ENCODE measurements at regions not wholly inside any gene's neighbourhood (a gene's known extent, or its start where the extent isn't known, plus 50 kb on each side); places are given as distances from the start of the nearest gene placed in this dataset.
A peak's percentile ranks its signal among the peaks of the same experiment; 100 is the strongest.

DNA sequence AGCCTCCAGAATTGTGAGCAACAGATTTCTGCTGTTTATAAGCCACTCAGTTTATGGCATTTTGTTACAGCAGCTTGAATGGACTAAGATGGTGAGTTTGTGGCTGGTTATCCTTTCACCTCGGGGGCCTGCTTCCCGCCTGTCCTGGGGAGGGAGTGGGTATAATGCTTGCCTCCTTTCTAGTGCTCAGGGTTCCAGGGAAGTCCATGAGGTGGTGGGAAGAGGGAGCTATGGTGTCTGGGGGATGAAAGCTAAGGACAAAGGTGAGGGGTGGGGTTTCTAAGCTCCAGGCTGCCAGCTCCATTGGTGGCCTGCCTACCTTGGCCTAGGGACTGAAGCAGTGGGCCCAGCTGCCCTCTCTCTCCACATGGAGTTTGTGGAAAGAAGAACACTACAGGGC is 50.2 kb upstream of the SDK2 start:
- DNase-seq (ENCODE audit: low read depth): no peak

DNA sequence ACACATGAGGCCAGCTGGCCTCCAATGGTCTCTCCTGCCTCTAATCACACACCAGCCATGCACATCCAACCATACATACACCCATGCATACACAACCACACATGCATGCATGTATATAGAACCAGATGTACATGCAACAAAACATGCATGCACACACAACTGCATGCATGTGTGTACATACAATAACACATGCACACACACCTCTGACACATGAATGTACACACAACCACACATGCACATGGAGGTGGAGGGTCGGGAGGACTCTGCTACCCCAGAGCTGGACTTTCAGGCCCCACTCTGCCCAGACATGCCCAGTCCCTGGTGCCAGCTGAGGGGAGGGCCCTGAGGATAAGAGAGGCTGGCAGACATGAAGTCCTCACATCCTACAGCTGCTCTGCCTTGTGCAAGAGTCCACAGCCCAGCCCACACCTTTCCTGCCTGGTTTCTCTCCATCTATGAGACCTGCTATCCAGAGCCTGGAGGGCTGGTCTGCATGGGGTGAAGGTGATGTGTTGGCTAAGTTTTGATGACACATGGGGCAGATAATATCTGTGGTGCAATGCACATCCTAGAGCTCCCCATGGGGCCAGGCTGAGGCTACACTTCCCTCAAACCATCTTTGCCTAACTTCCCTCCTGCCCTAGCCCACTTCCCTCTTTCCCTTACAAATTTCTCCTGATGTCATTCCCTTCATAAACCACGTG is 50.9 kb upstream of the SDK2 start:
- DNase-seq (ENCODE audit: low read depth): no peak

GRCh38 chr17:73696251-73696650 is 52.0 kb upstream of the SDK2 start:
- no peak for DNase-seq (ENCODE audit: low read depth)

DNA sequence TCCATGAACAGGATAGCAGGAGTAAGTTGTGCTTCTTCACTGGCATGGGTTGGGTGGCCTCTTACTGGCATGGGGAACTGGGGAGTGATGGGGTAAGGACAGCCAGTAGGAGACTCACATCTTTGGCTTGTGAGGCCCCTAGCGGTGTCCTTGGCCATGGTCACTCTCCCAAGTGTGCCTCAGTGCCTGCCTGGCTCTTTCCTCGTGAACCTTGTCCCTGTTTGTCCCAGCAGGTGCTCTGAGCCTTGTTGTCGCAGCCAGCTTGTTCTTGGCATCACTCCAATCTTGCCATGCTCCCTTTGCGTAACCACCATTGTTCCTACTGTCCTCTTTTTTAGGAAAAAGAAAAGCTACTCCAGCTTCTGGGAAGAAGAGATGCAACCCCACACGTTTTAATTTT is 53.6 kb upstream of the SDK2 start:
- no peak for DNase-seq (ENCODE audit: low read depth)

GRCh38 chr17:73698966-73699365 is 54.7 kb upstream of the SDK2 start:
- DNase-seq (ENCODE audit: low read depth): no peak

- DNase-seq (ENCODE audit: low read depth): no peak
These were observed 57.5 kb upstream of the SDK2 start for GRCh38 chr17:73701701-73702100.

GRCh38 chr17:73703192-73703591 is 58.9 kb upstream of the SDK2 start:
- DNase-seq (ENCODE audit: low read depth): no peak

- no peak for DNase-seq (ENCODE audit: low read depth)
These were observed 59.7 kb upstream of the SDK2 start for GRCh38 chr17:73703917-73704316.

DNA sequence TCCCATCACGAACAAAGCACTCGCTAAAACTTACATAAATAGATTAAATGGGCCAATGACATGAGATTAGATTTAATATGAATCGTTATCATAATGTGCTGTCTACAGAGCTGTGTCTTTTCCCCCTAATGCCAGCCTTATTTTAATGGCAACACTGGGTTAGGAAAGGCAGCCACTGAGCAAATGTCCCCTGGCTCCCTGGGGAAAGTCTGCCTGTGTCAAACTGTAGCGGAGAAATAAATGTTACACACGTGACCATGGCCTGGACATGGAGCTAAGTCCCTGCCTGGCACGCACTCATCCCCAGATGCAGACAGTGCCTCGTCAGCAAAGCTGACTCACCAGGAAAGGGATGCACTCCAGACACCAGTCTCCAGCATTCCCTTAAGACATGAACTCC is 61.3 kb upstream of the SDK2 start:
- no peak for DNase-seq (ENCODE audit: low read depth)

DNA sequence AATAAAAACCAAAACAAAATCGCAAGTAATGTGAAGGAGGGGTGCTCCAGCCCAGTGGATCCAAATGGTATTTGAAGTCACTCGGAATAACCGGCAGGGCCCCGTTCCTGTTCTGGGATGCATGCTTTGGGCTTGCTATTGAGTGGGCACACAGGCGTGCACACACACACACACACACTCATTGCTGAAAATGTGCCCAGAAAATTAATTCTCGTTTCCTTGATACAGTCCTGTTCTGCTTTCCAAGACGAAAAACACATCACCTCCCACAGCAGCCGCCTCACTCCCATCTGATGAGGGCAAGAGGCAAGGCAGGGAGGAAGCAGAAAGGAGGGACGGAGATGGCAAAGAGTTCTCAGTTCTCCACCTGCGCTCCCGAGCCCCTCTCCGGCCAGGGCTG is 62.2 kb upstream of the SDK2 start:
- no peak for DNase-seq (ENCODE audit: low read depth)

DNA sequence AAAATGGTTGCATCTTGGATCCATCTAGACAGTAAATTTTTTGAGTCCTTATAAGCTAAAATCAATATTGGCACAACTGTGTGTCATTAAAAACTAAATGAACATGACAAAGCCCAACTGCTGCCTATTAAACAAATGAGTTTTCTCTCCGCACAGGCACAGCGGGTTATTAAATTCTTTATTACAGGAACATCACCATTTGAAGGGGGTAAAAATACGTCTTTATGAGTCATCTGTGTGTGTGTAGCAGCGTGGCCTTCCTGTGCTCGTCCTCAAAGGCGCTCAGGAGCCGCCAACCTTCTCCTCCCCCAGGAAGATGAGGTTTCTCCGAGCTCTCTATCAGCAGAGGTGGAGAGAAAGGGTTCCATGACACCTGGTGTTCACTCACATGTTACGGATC is 62.6 kb upstream of the SDK2 start:
- no peak for DNase-seq (ENCODE audit: low read depth)

- DNase-seq (ENCODE audit: low read depth): no peak
These were observed 63.1 kb upstream of the SDK2 start for GRCh38 chr17:73707358-73707757.

- DNase-seq (ENCODE audit: low read depth): peak; percentile 20
These were observed 65.9 kb upstream of the SDK2 start for GRCh38 chr17:73710095-73710592.

DNA sequence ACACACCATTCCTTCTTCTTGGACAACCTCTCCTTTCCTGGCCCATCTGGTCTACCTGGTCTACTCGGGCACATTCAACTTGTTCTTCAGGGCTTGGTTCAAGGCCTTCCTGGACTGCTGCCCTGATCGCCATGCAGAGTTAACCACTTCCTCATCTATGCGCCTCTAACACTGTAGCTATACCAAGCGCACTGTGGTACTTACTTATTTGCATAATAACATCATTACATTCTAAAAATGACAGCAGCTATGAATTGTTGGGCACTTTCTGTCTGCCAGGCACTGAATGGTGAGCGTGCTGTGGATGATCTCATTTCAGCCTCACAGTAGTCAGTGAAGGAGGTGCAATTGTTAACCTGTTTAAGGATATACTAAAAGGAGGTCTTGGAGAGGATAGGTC is 66.9 kb upstream of the SDK2 start:
- no peak for DNase-seq (ENCODE audit: low read depth)

- no peak for DNase-seq (ENCODE audit: low read depth)
These were observed 67.7 kb upstream of the SDK2 start for GRCh38 chr17:73711916-73712315.

DNA sequence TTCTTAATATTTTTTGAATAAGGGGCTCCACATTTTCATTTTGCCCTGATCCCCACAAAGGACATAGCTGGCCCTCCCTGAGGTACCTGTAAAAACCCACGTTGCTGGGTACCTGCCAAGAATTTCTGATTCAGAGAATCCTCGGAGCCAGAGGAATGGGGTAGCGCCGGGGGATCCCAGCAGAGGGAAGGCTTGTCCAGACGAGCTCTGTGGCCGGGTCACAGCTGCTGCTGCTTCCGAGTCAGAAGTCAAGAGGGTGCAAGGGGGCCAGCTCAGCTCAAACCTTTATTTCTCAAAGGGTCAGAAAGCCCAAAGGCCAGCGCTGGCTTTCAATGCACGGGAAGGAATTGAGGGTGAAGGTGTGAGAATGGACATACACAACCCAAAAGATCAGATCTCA is 68.9 kb upstream of the SDK2 start:
- no peak for DNase-seq (ENCODE audit: low read depth)

DNA sequence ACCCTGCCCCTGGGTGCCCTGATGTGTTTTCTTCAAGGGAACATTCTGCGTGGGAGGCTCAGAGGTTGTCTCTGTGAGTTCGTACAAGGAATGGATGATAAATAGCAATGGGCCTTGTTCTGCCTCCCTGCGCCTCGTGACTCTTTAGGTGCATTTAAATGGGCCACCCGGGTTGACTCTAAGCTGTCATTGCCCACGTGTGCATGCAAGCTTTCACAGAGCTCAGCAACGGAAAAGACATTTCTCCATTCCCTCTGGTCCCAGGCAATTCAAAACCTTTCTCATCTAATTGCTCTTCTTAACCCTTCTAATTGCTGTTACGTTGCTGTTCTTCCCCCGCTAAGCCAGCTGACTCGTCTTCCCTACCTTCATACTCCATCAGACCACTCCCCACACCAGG is 71.5 kb upstream of the SDK2 start:
- DNase-seq (ENCODE audit: low read depth): no peak

DNA sequence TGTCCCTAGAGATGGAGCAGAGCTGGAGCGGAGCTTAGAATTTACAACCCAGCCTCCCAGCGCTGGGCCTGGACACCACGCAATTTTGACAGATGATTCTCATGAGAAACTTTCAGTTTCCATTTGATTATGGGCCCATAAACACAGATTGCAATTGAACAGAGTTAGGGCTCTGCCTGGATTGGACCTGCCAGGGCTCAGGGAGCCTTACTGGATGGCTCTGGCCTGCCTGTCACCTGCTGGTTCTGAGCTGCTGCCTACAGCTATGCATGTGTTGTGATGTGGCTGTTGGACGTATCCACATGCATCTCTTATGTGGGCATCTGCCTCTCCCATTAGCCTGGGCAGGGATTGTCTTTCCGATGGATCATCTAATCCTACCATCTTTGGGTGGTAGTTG is 73.4 kb upstream of the SDK2 start:
- DNase-seq (ENCODE audit: low read depth): no peak

GRCh38 chr17:73718362-73718761 is 74.1 kb upstream of the SDK2 start:
- no peak for DNase-seq (ENCODE audit: low read depth)

- DNase-seq (ENCODE audit: low read depth): no peak
These were observed 74.7 kb upstream of the SDK2 start for GRCh38 chr17:73718912-73719311.

GRCh38 chr17:73719588-73720071 is 75.4 kb upstream of the SDK2 start:
- DNase-seq (ENCODE audit: low read depth): no peak

- DNase-seq (ENCODE audit: low read depth): no peak
These were observed 76.1 kb upstream of the SDK2 start for GRCh38 chr17:73720187-73720834.

DNA sequence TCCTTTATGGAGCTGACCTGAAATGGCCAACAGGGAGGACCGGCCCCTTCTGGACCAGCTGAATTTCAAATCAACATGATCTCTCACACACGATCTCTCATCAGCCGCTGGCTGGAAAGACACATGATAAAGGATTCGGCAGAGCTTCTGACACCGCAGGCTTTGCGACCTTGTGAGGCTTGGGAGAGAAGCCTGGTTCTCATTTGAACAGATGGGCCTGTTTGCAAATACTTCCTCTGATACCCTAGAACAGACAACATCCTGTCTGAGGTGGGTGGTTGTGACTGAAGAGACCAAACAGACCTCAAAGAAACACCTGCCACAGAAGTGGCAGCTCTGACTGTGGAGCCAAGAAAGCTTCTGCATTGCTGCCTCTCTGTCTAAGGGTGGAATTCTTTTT is 77.9 kb upstream of the SDK2 start:
- DNase-seq (ENCODE audit: low read depth): no peak

DNA sequence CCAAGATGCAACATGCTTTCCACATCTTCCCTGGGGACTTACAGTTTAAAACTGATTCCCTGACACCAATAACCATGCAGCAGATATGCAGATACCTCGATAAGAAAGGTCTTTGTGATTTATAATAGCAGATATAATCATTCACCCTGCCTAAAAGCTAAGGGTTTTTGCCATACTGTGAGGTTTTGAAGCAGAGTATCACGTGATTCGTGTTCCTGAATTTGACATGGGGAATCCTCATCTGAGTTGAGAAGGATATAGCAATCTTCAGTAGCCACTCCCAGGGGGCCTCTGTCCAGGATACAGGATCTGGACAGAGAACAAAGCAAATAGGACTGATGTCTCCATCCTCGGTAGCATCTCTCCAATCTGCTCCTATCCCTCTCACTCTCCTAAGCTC is 79.1 kb upstream of the SDK2 start:
- no peak for DNase-seq (ENCODE audit: low read depth)

Measured in stimulated activated CD8-positive, alpha-beta memory T cell treated with anti-CD3 and anti-CD28 coated beads, Interleukin-15, amount 100 ng/mL, for 24 hours (primary cell).